Activated CD8-positive, alpha-beta memory T cell treated with anti-CD3 and anti-CD28 coated beads for 24 hours (primary cell): ENCODE measurements at regions not wholly inside any gene's neighbourhood (a gene's known extent, or its start where the extent isn't known, plus 50 kb on each side); places are given as distances from the start of the nearest gene placed in this dataset.
A peak's percentile ranks its signal among the peaks of the same experiment; 100 is the strongest.

Experiments used
- DNase-seq: peaks from one replicate; pipeline ENCODE4 v3.0.0-alpha.2; 2020

- DNase-seq = no peak
Measured at GRCh38 chr15:25944386-25944785, 81.3 kb upstream of the ATP10A start.

- DNase-seq = no peak
Measured at GRCh38 chr15:25943831-25944230, 80.7 kb upstream of the ATP10A start.

- DNase-seq = no peak
Measured at GRCh38 chr15:25939122-25939521, 76.0 kb upstream of the ATP10A start.

- no peak for DNase-seq
Measured at GRCh38 chr15:25937796-25938195, 74.7 kb upstream of the ATP10A start.

- DNase-seq = no peak
Measured at GRCh38 chr15:25936004-25936403, 72.9 kb upstream of the ATP10A start.

- DNase-seq = peak; percentile 84
Measured at GRCh38 chr15:25933456-25934158, 70.5 kb upstream of the ATP10A start.

- DNase-seq = no peak
Measured at GRCh38 chr15:25932696-25933095, 69.6 kb upstream of the ATP10A start.

GRCh38 chr15:25931851-25932250, 68.7 kb upstream of the ATP10A start:
- DNase-seq = no peak

GRCh38 chr15:25930931-25931330, 67.8 kb upstream of the ATP10A start:
- DNase-seq = no peak
